ENCODE measurements at regions not wholly inside any gene's neighbourhood (a gene's known extent, or its start where the extent isn't known, plus 50 kb on each side); places are given as distances from the start of the nearest gene placed in this dataset.

DNA sequence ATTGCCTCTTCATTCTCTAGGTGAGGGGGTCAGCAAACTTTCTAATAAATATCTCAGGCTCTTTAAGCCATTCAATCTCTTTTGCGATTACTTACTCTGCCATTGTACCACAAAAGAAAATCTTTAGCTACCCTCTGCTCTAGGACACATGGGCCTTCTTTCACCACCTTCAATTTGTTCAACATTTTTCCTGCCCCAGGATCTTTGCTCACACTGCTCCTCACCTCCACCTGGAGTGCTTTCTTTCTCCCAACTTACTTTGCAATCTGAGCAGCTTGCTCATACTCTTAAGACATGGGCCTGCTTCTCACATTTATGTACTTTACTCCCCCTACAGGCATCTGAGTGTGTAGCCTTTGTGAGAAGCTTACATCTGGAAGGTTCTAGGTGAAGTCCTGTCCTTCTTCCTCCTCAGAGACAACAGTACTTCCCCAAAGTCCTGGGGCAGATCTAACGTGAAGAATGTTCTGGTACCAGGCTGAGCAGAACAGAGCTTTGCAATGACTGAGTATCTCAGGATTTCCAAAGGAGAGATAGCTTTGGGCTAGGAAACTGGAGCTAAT, 55.0 kb upstream of the PRDM5 start:
- H3K9me3 Mint-ChIP-seq, result no peaks in the 10 kb centered on the region
- no peaks in the 10 kb centered on the region for H3K27me3 Mint-ChIP-seq
- intact Hi-C loops (cut with micrococcal nuclease), result loop anchor here (5.0 to 10.0 kb wide), 2 partner anchors 260 to 823 kb away; no protein-coding TSS in a partner anchor
- H3K27ac Mint-ChIP-seq, result no peak overlapping the region
- H3K4me3 Mint-ChIP-seq, result no peak overlapping the region
- H3K36me3 Mint-ChIP-seq, result no peaks in the 10 kb centered on the region
- ChIA-PET POLR2A (no interaction called here), CTCF (interaction anchor here (0.7 to 1.7 kb wide), 9 partner anchors 10 to 816 kb away, joined by 3 to 7 read pairs (median 4); no protein-coding TSS in a partner anchor)
- DNase-seq, result no peak
- H3K4me1 Mint-ChIP-seq (ENCODE audit: low read depth), result no peaks in the 10 kb centered on the region

DNA sequence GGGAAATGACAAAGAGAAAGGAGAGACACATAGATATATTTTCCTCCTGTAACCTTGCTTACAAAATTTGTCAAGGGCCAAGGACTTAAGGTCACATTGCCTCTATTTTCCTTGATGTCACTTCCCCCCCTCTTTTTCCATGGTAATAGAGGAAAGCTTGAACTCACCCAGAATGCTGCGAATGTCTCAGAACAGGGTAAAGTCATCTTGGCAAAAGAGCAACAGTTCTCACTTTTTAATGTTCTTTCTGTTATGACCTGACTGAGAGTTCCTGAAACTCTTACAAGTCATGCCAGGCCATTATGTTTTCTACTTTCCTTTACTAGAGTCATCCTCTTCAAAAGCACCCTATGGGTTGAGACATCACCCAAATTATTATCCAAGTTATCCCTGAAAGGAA, 50.7 kb upstream of the PRDM5 start:
- Mint-ChIP-seq H3K4me1 (ENCODE audit: low read depth) (no peaks in the 10 kb centered on the region), H3K27me3 (peaks cover 2% of the 10 kb centered on the region)
- CTCF ChIA-PET, result interaction anchor here (1.1 kb wide), 1 partner anchor 334 kb away, joined by 3 read pairs; no protein-coding TSS in a partner anchor

More for the DNA sequence above, 50.7 kb upstream of the PRDM5 start:
- Mint-ChIP-seq H3K27ac (no peak overlapping the region), H3K36me3 (no peaks in the 10 kb centered on the region), H3K4me3 (no peak overlapping the region), H3K9me3 (no peaks in the 10 kb centered on the region)
- intact Hi-C loops (cut with micrococcal nuclease), result loop anchor here (10.0 kb wide), 1 partner anchor 818 kb away; no protein-coding TSS in a partner anchor
- DNase-seq, result no peak
- POLR2A ChIA-PET, result no interaction called here
